ENCODE measurements at regions not wholly inside any gene's neighbourhood (a gene's known extent, or its start where the extent isn't known, plus 50 kb on each side); places are given as distances from the start of the nearest gene placed in this dataset.

DNA sequence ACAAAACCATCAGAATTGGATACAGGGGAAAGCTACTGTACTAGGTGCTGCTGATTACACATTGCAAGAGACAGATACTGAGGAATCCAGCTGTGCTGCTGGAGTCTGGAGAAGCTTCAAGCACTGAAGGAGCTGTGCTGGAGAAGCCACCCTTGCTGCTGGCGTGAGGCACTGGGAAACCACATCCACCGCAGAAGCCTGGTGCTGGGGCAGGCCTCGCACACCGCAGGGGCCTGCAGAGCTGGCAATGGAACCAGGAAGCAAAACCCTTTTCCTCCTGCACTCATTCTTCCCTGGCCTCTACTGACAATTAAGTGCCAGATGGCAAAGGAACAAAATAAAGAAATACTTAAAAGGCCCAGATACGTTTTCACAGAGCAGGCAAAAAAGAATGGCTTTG is 94.4 kb upstream of the MSH6 start:
- TF ChIP-seq CTCF (IDR thresholded peaks at IDR 0.05) (no peak), POLR2A (IDR thresholded peaks at IDR 0.05) (no peak)
